AG09319 (cell line): ENCODE measurements at regions not wholly inside any gene's neighbourhood (a gene's known extent, or its start where the extent isn't known, plus 50 kb on each side); places are given as distances from the start of the nearest gene placed in this dataset.

Source experiments
- DNase-seq: peaks from one replicate; pipeline ENCODE4 v3.0.0-alpha.2; 2010; ENCODE audit warnings: low read depth; ENCODE audit errors: extremely low read depth
- TF ChIP-seq, protein P1 (sequence below): IDR thresholded peaks from 2 replicates; pipeline ENCODE4 v1.5.1; 2011; ENCODE audit warnings: low read depth, mild to moderate bottlenecking, inconsistent platforms, low read length, moderate library complexity

DNA sequence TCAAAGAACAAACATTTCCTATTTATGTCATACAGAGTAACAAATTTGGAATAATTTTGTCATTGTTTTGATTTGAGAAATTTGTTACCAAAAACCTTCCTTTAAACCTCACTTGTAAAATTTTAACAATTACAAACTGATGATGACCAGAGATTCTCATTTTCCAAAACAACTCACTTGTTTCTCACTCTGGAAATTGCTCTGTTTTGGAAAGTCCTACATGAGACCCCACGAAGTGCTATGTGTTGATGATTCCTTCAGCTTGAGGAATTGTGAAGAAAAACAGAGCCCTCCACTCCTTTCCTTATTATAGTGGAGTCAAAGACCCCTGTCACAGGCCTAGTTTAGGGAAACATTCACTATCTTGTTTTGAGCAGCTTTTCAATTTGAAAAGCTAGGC lies 157.6 kb upstream of the RASGRP1 start:
- TF ChIP-seq, protein P1, sequence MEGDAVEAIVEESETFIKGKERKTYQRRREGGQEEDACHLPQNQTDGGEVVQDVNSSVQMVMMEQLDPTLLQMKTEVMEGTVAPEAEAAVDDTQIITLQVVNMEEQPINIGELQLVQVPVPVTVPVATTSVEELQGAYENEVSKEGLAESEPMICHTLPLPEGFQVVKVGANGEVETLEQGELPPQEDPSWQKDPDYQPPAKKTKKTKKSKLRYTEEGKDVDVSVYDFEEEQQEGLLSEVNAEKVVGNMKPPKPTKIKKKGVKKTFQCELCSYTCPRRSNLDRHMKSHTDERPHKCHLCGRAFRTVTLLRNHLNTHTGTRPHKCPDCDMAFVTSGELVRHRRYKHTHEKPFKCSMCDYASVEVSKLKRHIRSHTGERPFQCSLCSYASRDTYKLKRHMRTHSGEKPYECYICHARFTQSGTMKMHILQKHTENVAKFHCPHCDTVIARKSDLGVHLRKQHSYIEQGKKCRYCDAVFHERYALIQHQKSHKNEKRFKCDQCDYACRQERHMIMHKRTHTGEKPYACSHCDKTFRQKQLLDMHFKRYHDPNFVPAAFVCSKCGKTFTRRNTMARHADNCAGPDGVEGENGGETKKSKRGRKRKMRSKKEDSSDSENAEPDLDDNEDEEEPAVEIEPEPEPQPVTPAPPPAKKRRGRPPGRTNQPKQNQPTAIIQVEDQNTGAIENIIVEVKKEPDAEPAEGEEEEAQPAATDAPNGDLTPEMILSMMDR = no peak
- no peak for DNase-seq

- TF ChIP-seq, protein P1 = no peak
- no peak for DNase-seq
Measured at GRCh38 chr15:38724827-38725226, 160.2 kb upstream of the RASGRP1 start.

DNA sequence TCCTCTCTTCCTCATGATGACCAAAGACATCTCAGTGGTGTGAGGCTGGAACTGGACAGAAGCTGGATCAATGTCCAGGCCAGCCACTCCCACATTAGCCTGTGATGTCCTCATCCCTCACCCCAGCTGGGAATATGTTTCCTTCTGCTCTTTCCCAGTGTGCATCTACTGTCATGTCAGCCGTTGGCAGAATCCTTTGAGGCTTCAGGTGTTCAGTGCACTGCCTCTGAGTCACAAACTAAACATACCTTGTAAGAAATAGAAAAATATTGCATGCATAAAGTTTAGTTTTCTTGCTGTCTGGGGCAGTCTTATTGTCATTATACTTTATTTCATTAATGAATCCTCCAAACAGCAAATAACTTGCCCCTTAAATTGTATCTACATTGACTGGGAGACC lies 161.6 kb upstream of the RASGRP1 start:
- TF ChIP-seq, protein P1 = no peak
- no peak for DNase-seq

- DNase-seq = no peak
- TF ChIP-seq, protein P1 = no peak
Measured at GRCh38 chr15:38733331-38733730, 168.7 kb upstream of the RASGRP1 start.

DNA sequence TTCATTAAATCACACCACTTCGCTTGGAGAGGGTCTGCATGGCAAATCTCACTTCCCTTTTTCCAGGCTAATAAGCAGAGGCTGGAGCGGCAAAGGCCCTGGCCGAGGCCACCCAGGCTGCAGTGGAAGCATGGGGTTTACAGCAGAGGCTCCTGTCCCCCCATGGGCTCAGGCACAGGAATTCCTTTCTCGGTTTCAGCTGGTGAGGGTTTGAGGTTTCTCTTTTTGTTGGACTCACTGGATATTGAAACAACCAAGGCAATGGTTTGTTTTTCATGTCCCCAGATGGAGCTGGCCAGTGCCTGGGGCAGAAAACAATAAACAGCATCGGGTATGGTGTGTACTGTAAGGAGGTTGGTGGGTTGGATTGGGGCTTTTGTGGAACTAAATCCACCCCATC lies 175.6 kb upstream of the RASGRP1 start:
- TF ChIP-seq, protein P1 = no peak
- DNase-seq = no peak

- TF ChIP-seq, protein P1 = no peak
- DNase-seq = no peak
Measured at GRCh38 chr15:38743147-38743546, 178.5 kb upstream of the RASGRP1 start.

DNA sequence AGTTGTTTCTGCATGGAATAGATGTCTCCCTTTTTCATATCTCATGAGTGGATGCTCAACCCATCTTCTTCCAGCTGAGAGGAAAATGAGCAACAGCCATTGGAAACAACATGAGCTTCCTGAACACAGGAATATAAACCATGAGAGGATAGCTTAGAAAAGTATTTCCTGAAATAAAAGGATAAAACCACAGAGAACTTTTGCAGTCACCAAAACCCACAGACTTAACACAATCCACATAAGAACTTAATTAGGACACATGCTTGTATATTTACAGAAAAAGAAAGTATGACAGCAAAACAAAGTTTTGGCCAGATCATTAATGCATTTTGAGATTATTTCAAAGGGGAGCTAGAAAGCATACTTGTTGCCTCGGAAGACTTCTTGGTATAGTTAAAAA lies 180.5 kb upstream of the RASGRP1 start:
- TF ChIP-seq, protein P1 = no peak
- peak; percentile 44 for DNase-seq
